H9 (cell line): ENCODE measurements at regions not wholly inside any gene's neighbourhood (a gene's known extent, or its start where the extent isn't known, plus 50 kb on each side); places are given as distances from the start of the nearest gene placed in this dataset.
A peak's percentile ranks its signal among the peaks of the same experiment; 100 is the strongest.

Source experiments
- DNase-seq: peaks from one replicate; pipeline ENCODE4 v3.0.0-alpha.2; 2017
- H2AFZ ChIP-seq: one replicate; pipeline ENCODE4 v1.6.1; 2013; ENCODE audit warnings: mild to moderate bottlenecking, low read length, control low read depth, moderate library complexity
- H2AK5ac ChIP-seq: 2 replicates; pipeline ENCODE4 v1.6.1; 2013; ENCODE audit warnings: low read length, control low read depth, mixed read lengths; ENCODE audit not compliant: insufficient read length
- H2BK120ac ChIP-seq: one replicate; pipeline ENCODE4 v1.6.1; 2013; ENCODE audit warnings: low read depth, mild to moderate bottlenecking, low read length, control low read depth, inconsistent platforms; ENCODE audit not compliant: poor library complexity, severe bottlenecking
- H2BK12ac ChIP-seq: 2 replicates; pipeline ENCODE4 v1.6.1; 2013; ENCODE audit warnings: low read length, control low read depth, mixed read lengths, low read depth; ENCODE audit not compliant: insufficient read length
- H2BK15ac ChIP-seq: 2 replicates; pipeline ENCODE4 v1.6.1; 2013; ENCODE audit warnings: low read depth, low read length, control low read depth
- H2BK20ac ChIP-seq: one replicate; pipeline ENCODE4 v1.6.1; 2013; ENCODE audit warnings: low read depth, mild to moderate bottlenecking, low read length, control low read depth, inconsistent platforms; ENCODE audit not compliant: poor library complexity, severe bottlenecking
- H2BK5ac ChIP-seq: 2 replicates; pipeline ENCODE4 v1.6.1; 2013; ENCODE audit warnings: low read length, control low read depth, mixed read lengths; ENCODE audit not compliant: insufficient read length
- H3K14ac ChIP-seq: 2 replicates; pipeline ENCODE4 v1.6.1; 2013; ENCODE audit warnings: low read length, control low read depth; ENCODE audit not compliant: insufficient read depth
- H3K18ac ChIP-seq: 2 replicates; pipeline ENCODE4 v1.6.1; 2013; ENCODE audit warnings: low read depth, mild to moderate bottlenecking, mixed read lengths, low read length, control low read depth; ENCODE audit not compliant: insufficient read length
- H3K23ac ChIP-seq: 2 replicates; pipeline ENCODE4 v1.6.1; 2013; ENCODE audit warnings: low read length, control low read depth, mixed read lengths, low read depth; ENCODE audit not compliant: insufficient read length
- H3K23me2 ChIP-seq: 2 replicates; pipeline ENCODE4 v1.6.1; 2013; ENCODE audit warnings: low read depth, mild to moderate bottlenecking, mixed read lengths, low read length, control low read depth; ENCODE audit not compliant: insufficient read length, poor library complexity, severe bottlenecking
- H3K27ac ChIP-seq: 2 replicates; pipeline ENCODE4 v1.5.1; 2013; ENCODE audit warnings: low read length, control low read depth, mixed read lengths, low read depth; ENCODE audit not compliant: insufficient read length
- H3K27me3 ChIP-seq: 2 replicates; pipeline ENCODE4 v1.6.1; 2013; ENCODE audit warnings: low read length, control low read depth, inconsistent platforms; ENCODE audit not compliant: insufficient read depth
- H3K4ac ChIP-seq: 2 replicates; pipeline ENCODE4 v1.6.1; 2013; ENCODE audit warnings: low read depth, mild to moderate bottlenecking, control low read depth, inconsistent platforms, low read length, moderate library complexity
- H3K4me1 ChIP-seq: 2 replicates; pipeline ENCODE4 v1.6.1; 2013; ENCODE audit warnings: low read length, control low read depth, inconsistent platforms; ENCODE audit not compliant: insufficient read depth
- H3K4me2 ChIP-seq: 2 replicates; pipeline ENCODE4 v1.6.1; 2013; ENCODE audit warnings: low read length, control low read depth, mixed read lengths; ENCODE audit not compliant: insufficient read length, insufficient read depth
- H3K56ac ChIP-seq: 2 replicates; pipeline ENCODE4 v1.6.1; 2013; ENCODE audit warnings: low read depth, mild to moderate bottlenecking, mixed read lengths, low read length, control low read depth; ENCODE audit not compliant: insufficient read length
- H3K79me1 ChIP-seq: 2 replicates; pipeline ENCODE4 v1.6.1; 2013; ENCODE audit warnings: low read depth, mild to moderate bottlenecking, moderate library complexity, low read length, control low read depth, inconsistent platforms; ENCODE audit not compliant: insufficient read depth, poor library complexity, severe bottlenecking
- H3K79me2 ChIP-seq: 2 replicates; pipeline ENCODE4 v1.6.1; 2013; ENCODE audit warnings: low read length, control low read depth, inconsistent platforms; ENCODE audit not compliant: insufficient read depth
- H3K9ac ChIP-seq: 2 replicates; pipeline ENCODE4 v1.6.1; 2013; ENCODE audit warnings: low read length, control low read depth, mixed read lengths; ENCODE audit not compliant: insufficient read length; ENCODE audit errors: extremely low read depth
- H3K9me3 ChIP-seq: one replicate; pipeline ENCODE4 v1.6.1; 2013; ENCODE audit warnings: low read depth, low read length, inconsistent platforms; ENCODE audit not compliant: control insufficient read depth
- H3T11ph ChIP-seq: one replicate; pipeline ENCODE4 v1.6.1; 2013; ENCODE audit warnings: mild to moderate bottlenecking, low read length, control low read depth, inconsistent platforms
- H4K20me1 ChIP-seq: one replicate; pipeline ENCODE4 v1.6.1; 2013; ENCODE audit not compliant: control insufficient read depth, insufficient read length, insufficient read depth
- H4K5ac ChIP-seq: 2 replicates; pipeline ENCODE4 v1.6.1; 2013; ENCODE audit warnings: low read depth, mild to moderate bottlenecking, mixed read lengths, low read length, control low read depth; ENCODE audit not compliant: insufficient read length
- H4K8ac ChIP-seq: replicated peaks from 2 replicates; pipeline ENCODE4 v1.6.1; 2013; ENCODE audit warnings: low read length, control low read depth, mixed read lengths, low read depth; ENCODE audit not compliant: insufficient read length
- H4K91ac ChIP-seq: 2 replicates; pipeline ENCODE4 v1.6.1; 2013; ENCODE audit warnings: low read depth, mild to moderate bottlenecking, moderate library complexity, mixed read lengths, low read length, control low read depth; ENCODE audit not compliant: insufficient read length
- H3K27ac Mint-ChIP-seq, 3 experiments: 2 replicates in 2 of 3; 3 replicates in 1 of 3; pipeline ENCODE4 v1.8.0; 2020 to 2021; ENCODE audit warnings: mixed read lengths in 3 of 3, mild to moderate bottlenecking in 1 of 3, moderate library complexity in 1 of 3
- H3K27me3 Mint-ChIP-seq: 2 replicates; pipeline ENCODE4 v1.8.0; 2021; ENCODE audit warnings: low read depth, mild to moderate bottlenecking, moderate library complexity, mixed read lengths
- H3K36me3 Mint-ChIP-seq, 3 experiments: 2 replicates in 2 of 3; 3 replicates in 1 of 3; pipeline ENCODE4 v1.8.0; 2020 to 2021; ENCODE audit warnings: low read depth in 3 of 3, mixed read lengths in 3 of 3; ENCODE audit not compliant: insufficient read depth in 1 of 3
- H3K4me1 Mint-ChIP-seq, 2 experiments: 2 replicates each; pipeline ENCODE4 v1.8.0; 2020; ENCODE audit warnings: mixed read lengths in 2 of 2
- H3K4me3 Mint-ChIP-seq, 2 experiments: 2 replicates in 1 of 2; 3 replicates in 1 of 2; pipeline ENCODE4 v1.8.0; 2020 to 2021; ENCODE audit warnings: mild to moderate bottlenecking in 2 of 2, mixed read lengths in 2 of 2, moderate library complexity in 1 of 2
- H3K9me3 Mint-ChIP-seq, 2 experiments: 2 replicates in 1 of 2; 3 replicates in 1 of 2; pipeline ENCODE4 v1.8.0; 2020; ENCODE audit warnings: mild to moderate bottlenecking in 2 of 2, mixed read lengths in 2 of 2, moderate library complexity in 1 of 2
- CTCF ChIP-seq: fragments of 200-600 bp; sonication (generic); conservative IDR thresholded peaks from 3 replicates; pipeline ENCODE4 v1.8.0; 2021; ENCODE audit warnings: antibody characterized with exemption, mild to moderate bottlenecking
- WGBS: extraction: QIAGEN DNeasy Blood & Tissue Kit; methylation state at CpG from one replicate; pipeline ENCODE4 v1.1.7; 2013; ENCODE audit warnings: missing lambda C conversion rate, low lambda C conversion rate, mixed read lengths; ENCODE audit not compliant: insufficient read length; ENCODE audit errors: extremely low coverage; 5-methylcytosine and 5-hydroxymethylcytosine counted together

GRCh38 chr2:83850071-83850725 lies 608.9 kb downstream of the SUCLG1 start:
- Histone ChIP-seq H3K14ac (no peak overlapping the region), H3K79me1 (no peaks in the 10 kb centered on the region), H2BK120ac (no peak overlapping the region), H3K9me3 (no peaks in the 10 kb centered on the region), H3K23ac (no peak overlapping the region), H2AFZ (no peak overlapping the region), H3K4me2 (no peak overlapping the region), H2BK20ac (no peak overlapping the region), H3K56ac (no peak overlapping the region), H3T11ph (no peak overlapping the region), H4K5ac (no peak overlapping the region), H4K8ac (no peak overlapping the region), H3K4me1 (no peaks in the 10 kb centered on the region), H3K18ac (no peak overlapping the region), H3K4ac (no peak overlapping the region), H4K91ac (no peak overlapping the region), H3K23me2 (no peaks in the 10 kb centered on the region), H3K79me2 (no peaks in the 10 kb centered on the region), H2BK12ac (no peak overlapping the region), H3K27me3 (no peaks in the 10 kb centered on the region), H2AK5ac (no peak overlapping the region), H2BK15ac (no peak overlapping the region), H3K9ac (no peak overlapping the region), H2BK5ac (no peak overlapping the region), H3K27ac (no peak overlapping the region), H4K20me1 (no peaks in the 10 kb centered on the region)
- no CpG with 5 or more reads among the region's 3 CpGs for WGBS
- Mint-ChIP-seq H3K27ac (peak overlapping the region in 1 of 3 experiments; percentile 76; a peak in 1 of 7 replicates), H3K4me3 (no peak overlapping the region), H3K36me3 (peaks cover 0 to 10% (median 0%) of the 10 kb centered on the region in 3 experiments; a peak in 2 of 7 replicates), H3K27me3 (no peaks in the 10 kb centered on the region; the same call in 1 of the 2 replicates), H3K4me1 (peaks cover 2 to 3% of the 10 kb centered on the region in 2 experiments; a peak in 3 of 4 replicates), H3K9me3 (peaks cover 0 to 2% of the 10 kb centered on the region in 2 experiments; a peak in 4 of 5 replicates)
- no peak for TF ChIP-seq CTCF
- no peak for DNase-seq
